ENCODE measurements at regions not wholly inside any gene's neighbourhood (a gene's known extent, or its start where the extent isn't known, plus 50 kb on each side); places are given as distances from the start of the nearest gene placed in this dataset.

DNA sequence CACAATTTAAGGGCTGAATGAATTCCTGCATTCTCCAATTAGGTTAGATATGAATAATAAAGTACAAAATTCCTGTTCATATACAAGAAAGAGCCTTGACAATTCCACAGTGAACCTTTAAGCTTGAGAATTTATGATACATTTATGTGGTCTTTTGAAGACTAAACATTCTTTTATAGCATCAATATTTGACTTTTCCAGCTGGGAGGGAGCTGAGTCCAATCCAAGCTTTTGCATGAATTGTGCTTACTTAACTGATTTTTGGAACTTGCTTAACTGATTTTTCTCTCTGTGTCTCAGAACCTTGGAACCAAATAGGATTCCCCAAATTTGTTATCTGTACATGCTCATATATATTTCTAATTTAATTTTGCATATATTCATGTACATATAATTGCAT lies 388.0 kb downstream of the TRIB2 start:
- Histone ChIP-seq H2AFZ (ENCODE audit: low read depth, low read length) (no peak overlapping the region), H3K4me2 (ENCODE audit: insufficient read depth, low read length) (no peak overlapping the region), H3K4me3 (ENCODE audit: low read depth in 1 of 2, low read length in 2 of 2) (no peak overlapping the region), H4K20me1 (ENCODE audit: insufficient read depth, low read length) (no peaks in the 10 kb centered on the region), H3K9ac (ENCODE audit: low read depth, low read length) (no peak overlapping the region), H3K36me3 (ENCODE audit: insufficient read depth, low read length) (no peaks in the 10 kb centered on the region), H3K9me3 (ENCODE audit: insufficient read depth, low read length, severe bottlenecking) (no peaks in the 10 kb centered on the region), H3K27ac (ENCODE audit: low read length) (no peak overlapping the region), H3K79me2 (ENCODE audit: insufficient read depth, low read length) (no peaks in the 10 kb centered on the region), H3K27me3 (ENCODE audit: insufficient read depth, low read length, poor library complexity) (no peaks in the 10 kb centered on the region), H3K4me1 (ENCODE audit: insufficient read depth, low read length) (no peaks in the 10 kb centered on the region)
- TF ChIP-seq CTCF (IDR thresholded peaks at IDR 0.05; ENCODE audit: borderline replicate concordance, extremely low read depth, low read length, poor library complexity, severe bottlenecking) (no peak), EZH2 (IDR thresholded peaks at IDR 0.05; ENCODE audit: borderline replicate concordance, low read depth, low read length, severe bottlenecking) (no peak)
- DNase-seq (no peak), ATAC-seq (ENCODE audit: insufficient read depth, low read depth) (no peak)

DNA sequence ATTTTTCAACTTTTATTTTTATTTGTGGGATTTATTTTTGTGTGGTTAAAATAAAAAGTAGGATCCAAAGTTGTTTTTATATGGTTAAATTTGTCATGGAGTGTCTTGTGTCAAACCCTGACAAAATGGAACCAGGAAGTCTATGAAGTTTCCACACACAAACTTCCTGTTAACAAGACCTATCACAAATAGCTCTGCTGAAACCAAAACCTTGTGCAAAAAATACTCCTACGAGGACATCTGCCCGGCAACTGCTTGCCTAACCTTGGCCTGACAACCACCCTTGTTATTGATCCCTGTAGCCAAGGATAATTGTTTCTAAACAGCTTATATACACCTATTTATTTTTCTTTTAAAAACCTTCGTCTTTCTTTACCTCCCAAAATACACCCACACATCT lies 389.6 kb downstream of the TRIB2 start:
- H3K79me2 ChIP-seq (ENCODE audit: insufficient read depth, low read length), result no peaks in the 10 kb centered on the region
- no peak overlapping the region for H3K27ac ChIP-seq (ENCODE audit: low read length)
- H3K4me3 ChIP-seq (ENCODE audit: low read depth in 1 of 2, low read length in 2 of 2), result no peak overlapping the region
- H3K36me3 ChIP-seq (ENCODE audit: insufficient read depth, low read length), result no peaks in the 10 kb centered on the region
- no peak overlapping the region for H3K9ac ChIP-seq (ENCODE audit: low read depth, low read length)
- no peaks in the 10 kb centered on the region for H3K27me3 ChIP-seq (ENCODE audit: insufficient read depth, low read length, poor library complexity)
- no peaks in the 10 kb centered on the region for H3K9me3 ChIP-seq (ENCODE audit: insufficient read depth, low read length, severe bottlenecking)
- H2AFZ ChIP-seq (ENCODE audit: low read depth, low read length), result no peak overlapping the region; the same call in 1 of the 2 replicates
- DNase-seq (no peak), ATAC-seq (ENCODE audit: insufficient read depth, low read depth) (0 out of 3 replicates have a peak, but pooled peaks have one; percentile 35)
- no peaks in the 10 kb centered on the region for H3K4me1 ChIP-seq (ENCODE audit: insufficient read depth, low read length)
- H4K20me1 ChIP-seq (ENCODE audit: insufficient read depth, low read length), result no peaks in the 10 kb centered on the region
- TF ChIP-seq CTCF (IDR thresholded peaks at IDR 0.05; ENCODE audit: borderline replicate concordance, extremely low read depth, low read length, poor library complexity, severe bottlenecking), result no peak
- no peak overlapping the region for H3K4me2 ChIP-seq (ENCODE audit: insufficient read depth, low read length)

- H3K36me3 ChIP-seq (ENCODE audit: insufficient read depth, low read length), result no peaks in the 10 kb centered on the region
- no peaks in the 10 kb centered on the region for H3K9me3 ChIP-seq (ENCODE audit: insufficient read depth, low read length, severe bottlenecking)
- DNase-seq (no peak), ATAC-seq (ENCODE audit: insufficient read depth, low read depth) (no peak)
- no peak overlapping the region for H2AFZ ChIP-seq (ENCODE audit: low read depth, low read length)
- no peak overlapping the region for H3K9ac ChIP-seq (ENCODE audit: low read depth, low read length)
- H3K27me3 ChIP-seq (ENCODE audit: insufficient read depth, low read length, poor library complexity), result peaks cover 3% of the 10 kb centered on the region
- H3K4me2 ChIP-seq (ENCODE audit: insufficient read depth, low read length), result no peak overlapping the region
- H3K4me1 ChIP-seq (ENCODE audit: insufficient read depth, low read length), result no peaks in the 10 kb centered on the region
- H3K79me2 ChIP-seq (ENCODE audit: insufficient read depth, low read length), result no peaks in the 10 kb centered on the region
- no peaks in the 10 kb centered on the region for H4K20me1 ChIP-seq (ENCODE audit: insufficient read depth, low read length)
- no peak for TF ChIP-seq EZH2 (IDR thresholded peaks at IDR 0.05; ENCODE audit: borderline replicate concordance, low read depth, low read length, severe bottlenecking)
- no peak for TF ChIP-seq CTCF (IDR thresholded peaks at IDR 0.05; ENCODE audit: borderline replicate concordance, extremely low read depth, low read length, poor library complexity, severe bottlenecking)
- no peak overlapping the region for H3K4me3 ChIP-seq (ENCODE audit: low read depth in 1 of 2, low read length in 2 of 2)
- no peak overlapping the region for H3K27ac ChIP-seq (ENCODE audit: low read length)
Observed at GRCh38 chr2:13109516-13109915, 392.8 kb downstream of the TRIB2 start.

DNA sequence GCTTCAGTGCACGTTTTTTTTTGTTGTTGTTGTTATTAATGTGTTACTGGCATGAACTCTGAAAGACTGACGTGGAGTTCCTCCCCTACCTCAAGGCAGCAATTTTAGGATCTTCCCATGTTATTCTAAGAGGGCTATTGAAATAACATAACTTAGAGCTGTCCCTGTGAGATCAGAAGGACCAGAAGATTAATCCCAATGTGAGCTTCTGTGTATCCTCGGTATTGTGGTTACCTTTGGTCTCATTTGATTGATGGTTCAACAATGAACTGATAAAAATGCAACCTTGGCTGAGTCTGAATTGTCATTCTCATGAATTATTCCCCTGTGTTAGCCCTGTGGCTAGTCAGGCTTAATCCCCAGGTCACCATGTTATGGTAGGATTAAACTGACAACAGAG lies 394.1 kb downstream of the TRIB2 start:
- Histone ChIP-seq H2AFZ (ENCODE audit: low read depth, low read length) (no peak overlapping the region), H3K4me3 (ENCODE audit: low read depth in 1 of 2, low read length in 2 of 2) (no peak overlapping the region), H3K36me3 (ENCODE audit: insufficient read depth, low read length) (no peaks in the 10 kb centered on the region), H4K20me1 (ENCODE audit: insufficient read depth, low read length) (no peaks in the 10 kb centered on the region), H3K27ac (ENCODE audit: low read length) (no peak overlapping the region), H3K9me3 (ENCODE audit: insufficient read depth, low read length, severe bottlenecking) (no peaks in the 10 kb centered on the region), H3K4me2 (ENCODE audit: insufficient read depth, low read length) (no peak overlapping the region), H3K27me3 (ENCODE audit: insufficient read depth, low read length, poor library complexity) (peaks cover 3% of the 10 kb centered on the region), H3K9ac (ENCODE audit: low read depth, low read length) (no peak overlapping the region), H3K4me1 (ENCODE audit: insufficient read depth, low read length) (no peaks in the 10 kb centered on the region), H3K79me2 (ENCODE audit: insufficient read depth, low read length) (no peaks in the 10 kb centered on the region)
- TF ChIP-seq EZH2 (IDR thresholded peaks at IDR 0.05; ENCODE audit: borderline replicate concordance, low read depth, low read length, severe bottlenecking) (no peak), CTCF (IDR thresholded peaks at IDR 0.05; ENCODE audit: borderline replicate concordance, extremely low read depth, low read length, poor library complexity, severe bottlenecking) (no peak)
- DNase-seq, result no peak
- ATAC-seq (ENCODE audit: insufficient read depth, low read depth), result no peak
